GM12873 (cell line): ENCODE measurements at regions not wholly inside any gene's neighbourhood (a gene's known extent, or its start where the extent isn't known, plus 50 kb on each side); places are given as distances from the start of the nearest gene placed in this dataset.

Experiments used
- CTCF ChIP-seq: IDR thresholded peaks from 2 replicates; pipeline ENCODE4 v1.5.1; 2012; ENCODE audit warnings: low read depth, mild to moderate bottlenecking, moderate library complexity, low read length, control low read depth; ENCODE audit not compliant: insufficient read depth; ENCODE audit errors: missing control alignments

GRCh38 chr2:14451312-14451711 lies 181.2 kb upstream of the LRATD1 start:
- TF ChIP-seq CTCF = no peak

GRCh38 chr2:14454202-14454601 lies 178.3 kb upstream of the LRATD1 start:
- TF ChIP-seq CTCF = no peak

- no peak for TF ChIP-seq CTCF
These were observed 172.7 kb upstream of the LRATD1 start for GRCh38 chr2:14459786-14460325.

- TF ChIP-seq CTCF = no peak
These were observed 156.5 kb upstream of the LRATD1 start for GRCh38 chr2:14475994-14476393.

- TF ChIP-seq CTCF = no peak
These were observed 153.0 kb upstream of the LRATD1 start for GRCh38 chr2:14479486-14479885.

- no peak for TF ChIP-seq CTCF
These were observed 152.4 kb upstream of the LRATD1 start for GRCh38 chr2:14480120-14480519.

- no peak for TF ChIP-seq CTCF
These were observed 151.6 kb upstream of the LRATD1 start for GRCh38 chr2:14480906-14481305.

- TF ChIP-seq CTCF = no peak
These were observed 139.5 kb upstream of the LRATD1 start for GRCh38 chr2:14492920-14493503.
